Memory B cell (primary cell): ENCODE measurements at regions not wholly inside any gene's neighbourhood (a gene's known extent, or its start where the extent isn't known, plus 50 kb on each side); places are given as distances from the start of the nearest gene placed in this dataset.

Source experiments
- ATAC-seq: fragments of 150-1000 bp; cut with Tn5 transposase; 2 replicates; pipeline ENCODE4 v1.10.0; 2021; ENCODE audit warnings: low read depth, mild to moderate bottlenecking, moderate library complexity
- DNase-seq, 2 donors: peaks; one replicate each; pipeline ENCODE4 v3.0.0; 2022; ENCODE audit warnings: low spot score in 2 of 2
- H3K27ac Mint-ChIP-seq: one replicate; pipeline ENCODE4 v1.8.0; 2022; ENCODE audit warnings: mild to moderate bottlenecking, moderate library complexity, mixed read lengths
- H3K27me3 Mint-ChIP-seq: one replicate; pipeline ENCODE4 v1.8.0; 2022; ENCODE audit warnings: mixed read lengths
- H3K36me3 Mint-ChIP-seq: one replicate; pipeline ENCODE4 v1.8.0; 2022; ENCODE audit warnings: mild to moderate bottlenecking, mixed read lengths
- H3K4me1 Mint-ChIP-seq: one replicate; pipeline ENCODE4 v1.8.0; 2022; ENCODE audit warnings: mixed read lengths
- H3K4me3 Mint-ChIP-seq: one replicate; pipeline ENCODE4 v1.8.0; 2022; ENCODE audit warnings: mild to moderate bottlenecking, moderate library complexity, mixed read lengths
- H3K9me3 Mint-ChIP-seq: one replicate; pipeline ENCODE4 v1.8.0; 2022; ENCODE audit warnings: mixed read lengths

GRCh38 chr5:61949679-61950435 is 356.1 kb upstream of the KIF2A start:
- no peaks in the 10 kb centered on the region for H3K36me3 Mint-ChIP-seq
- peaks cover 7% of the 10 kb centered on the region for H3K9me3 Mint-ChIP-seq
- ATAC-seq (no peak), DNase-seq (no peak)
- no peaks in the 10 kb centered on the region for H3K4me1 Mint-ChIP-seq
- H3K4me3 Mint-ChIP-seq, result no peak overlapping the region
- peaks cover 3% of the 10 kb centered on the region for H3K27me3 Mint-ChIP-seq
- no peak overlapping the region for H3K27ac Mint-ChIP-seq

GRCh38 chr5:61951295-61951694 is 354.7 kb upstream of the KIF2A start:
- Mint-ChIP-seq H3K4me1 (no peaks in the 10 kb centered on the region), H3K27ac (no peak overlapping the region), H3K9me3 (peaks cover 7% of the 10 kb centered on the region), H3K27me3 (peaks cover 3% of the 10 kb centered on the region), H3K36me3 (no peaks in the 10 kb centered on the region), H3K4me3 (no peak overlapping the region)
- ATAC-seq (no peak), DNase-seq (no peak)

GRCh38 chr5:61953913-61954312 is 352.1 kb upstream of the KIF2A start:
- H3K36me3 Mint-ChIP-seq, result no peaks in the 10 kb centered on the region
- H3K27me3 Mint-ChIP-seq, result peaks cover 3% of the 10 kb centered on the region
- no peak for DNase-seq
- H3K9me3 Mint-ChIP-seq, result peaks cover 7% of the 10 kb centered on the region
- H3K4me1 Mint-ChIP-seq, result no peaks in the 10 kb centered on the region
- no peak for ATAC-seq
- no peak overlapping the region for H3K27ac Mint-ChIP-seq
- H3K4me3 Mint-ChIP-seq, result no peak overlapping the region

- peaks cover 2% of the 10 kb centered on the region for H3K9me3 Mint-ChIP-seq
- ATAC-seq, result no peak
- H3K36me3 Mint-ChIP-seq, result no peaks in the 10 kb centered on the region
- H3K4me1 Mint-ChIP-seq, result no peaks in the 10 kb centered on the region
- no peaks in the 10 kb centered on the region for H3K27me3 Mint-ChIP-seq
- H3K4me3 Mint-ChIP-seq, result no peak overlapping the region
- H3K27ac Mint-ChIP-seq, result no peak overlapping the region
- DNase-seq, result no peak
Measured at GRCh38 chr5:61964201-61964600, 341.8 kb upstream of the KIF2A start.

GRCh38 chr5:61965069-61965468 is 340.9 kb upstream of the KIF2A start:
- DNase-seq (no peak), ATAC-seq (no peak)
- Mint-ChIP-seq H3K36me3 (no peaks in the 10 kb centered on the region), H3K4me3 (no peak overlapping the region), H3K9me3 (peaks cover 2% of the 10 kb centered on the region), H3K27ac (no peak overlapping the region), H3K4me1 (no peaks in the 10 kb centered on the region), H3K27me3 (no peaks in the 10 kb centered on the region)

GRCh38 chr5:61965490-61965889 is 340.5 kb upstream of the KIF2A start:
- no peak overlapping the region for H3K27ac Mint-ChIP-seq
- H3K36me3 Mint-ChIP-seq, result no peaks in the 10 kb centered on the region
- DNase-seq (no peak), ATAC-seq (no peak)
- peaks cover 1% of the 10 kb centered on the region for H3K9me3 Mint-ChIP-seq
- H3K27me3 Mint-ChIP-seq, result no peaks in the 10 kb centered on the region
- no peaks in the 10 kb centered on the region for H3K4me1 Mint-ChIP-seq
- H3K4me3 Mint-ChIP-seq, result no peak overlapping the region

GRCh38 chr5:61966296-61966955 is 339.6 kb upstream of the KIF2A start:
- Mint-ChIP-seq H3K27me3 (peaks cover 1% of the 10 kb centered on the region), H3K4me1 (no peaks in the 10 kb centered on the region), H3K4me3 (no peak overlapping the region), H3K27ac (no peak overlapping the region), H3K9me3 (no peaks in the 10 kb centered on the region), H3K36me3 (no peaks in the 10 kb centered on the region)
- no peak for DNase-seq
- no peak for ATAC-seq

- ATAC-seq (no peak), DNase-seq (no peak)
- Mint-ChIP-seq H3K4me3 (no peak overlapping the region), H3K27ac (no peak overlapping the region), H3K9me3 (no peaks in the 10 kb centered on the region), H3K27me3 (peaks cover 1% of the 10 kb centered on the region), H3K36me3 (no peaks in the 10 kb centered on the region), H3K4me1 (no peaks in the 10 kb centered on the region)
Measured at GRCh38 chr5:61966997-61967396, 339.0 kb upstream of the KIF2A start.

- Mint-ChIP-seq H3K27ac (no peak overlapping the region), H3K4me3 (no peak overlapping the region), H3K4me1 (no peaks in the 10 kb centered on the region), H3K27me3 (peaks cover 1% of the 10 kb centered on the region), H3K36me3 (no peaks in the 10 kb centered on the region), H3K9me3 (no peaks in the 10 kb centered on the region)
- no peak for DNase-seq
- ATAC-seq, result no peak
Measured at GRCh38 chr5:61967681-61968080, 338.3 kb upstream of the KIF2A start.

GRCh38 chr5:61969347-61969746 is 336.7 kb upstream of the KIF2A start:
- Mint-ChIP-seq H3K4me3 (no peak overlapping the region), H3K9me3 (peaks cover 1% of the 10 kb centered on the region), H3K36me3 (no peaks in the 10 kb centered on the region), H3K4me1 (no peaks in the 10 kb centered on the region), H3K27ac (no peak overlapping the region), H3K27me3 (peaks cover 3% of the 10 kb centered on the region)
- no peak for ATAC-seq
- no peak for DNase-seq

- DNase-seq (no peak), ATAC-seq (no peak)
- peaks cover 3% of the 10 kb centered on the region for H3K27me3 Mint-ChIP-seq
- H3K27ac Mint-ChIP-seq, result no peak overlapping the region
- H3K4me1 Mint-ChIP-seq, result no peaks in the 10 kb centered on the region
- H3K9me3 Mint-ChIP-seq, result peaks cover 1% of the 10 kb centered on the region
- no peaks in the 10 kb centered on the region for H3K36me3 Mint-ChIP-seq
- no peak overlapping the region for H3K4me3 Mint-ChIP-seq
Measured at GRCh38 chr5:61969755-61970154, 336.3 kb upstream of the KIF2A start.

- no peaks in the 10 kb centered on the region for H3K36me3 Mint-ChIP-seq
- H3K27me3 Mint-ChIP-seq, result peaks cover 3% of the 10 kb centered on the region
- ATAC-seq, result no peak
- H3K27ac Mint-ChIP-seq, result no peak overlapping the region
- H3K4me3 Mint-ChIP-seq, result no peak overlapping the region
- no peak for DNase-seq
- H3K4me1 Mint-ChIP-seq, result no peaks in the 10 kb centered on the region
- H3K9me3 Mint-ChIP-seq, result peaks cover 1% of the 10 kb centered on the region
Measured at GRCh38 chr5:61970218-61970617, 335.8 kb upstream of the KIF2A start.

GRCh38 chr5:61974680-61975079 is 331.3 kb upstream of the KIF2A start:
- peaks cover 1% of the 10 kb centered on the region for H3K9me3 Mint-ChIP-seq
- no peak overlapping the region for H3K4me3 Mint-ChIP-seq
- no peak for DNase-seq
- no peaks in the 10 kb centered on the region for H3K4me1 Mint-ChIP-seq
- H3K27me3 Mint-ChIP-seq, result peaks cover 3% of the 10 kb centered on the region
- H3K27ac Mint-ChIP-seq, result no peak overlapping the region
- no peaks in the 10 kb centered on the region for H3K36me3 Mint-ChIP-seq
- ATAC-seq, result no peak

GRCh38 chr5:61981886-61982285 is 324.1 kb upstream of the KIF2A start:
- no peaks in the 10 kb centered on the region for H3K36me3 Mint-ChIP-seq
- no peak overlapping the region for H3K4me3 Mint-ChIP-seq
- peaks cover 2% of the 10 kb centered on the region for H3K9me3 Mint-ChIP-seq
- no peaks in the 10 kb centered on the region for H3K4me1 Mint-ChIP-seq
- DNase-seq (no peak), ATAC-seq (no peak)
- peaks cover 1% of the 10 kb centered on the region for H3K27me3 Mint-ChIP-seq
- no peak overlapping the region for H3K27ac Mint-ChIP-seq

- no peak for DNase-seq
- no peak overlapping the region for H3K27ac Mint-ChIP-seq
Measured at GRCh38 chr5:61991430-61991829, 314.6 kb upstream of the KIF2A start.

More at GRCh38 chr5:61991430-61991829, 314.6 kb upstream of the KIF2A start:
- Mint-ChIP-seq H3K4me1 (no peaks in the 10 kb centered on the region), H3K9me3 (no peaks in the 10 kb centered on the region), H3K4me3 (no peak overlapping the region), H3K36me3 (no peaks in the 10 kb centered on the region), H3K27me3 (no peaks in the 10 kb centered on the region)
- no peak for ATAC-seq
